ENCODE measurements at regions not wholly inside any gene's neighbourhood (a gene's known extent, or its start where the extent isn't known, plus 50 kb on each side); places are given as distances from the start of the nearest gene placed in this dataset.

GRCh38 chr11:69889400-69890318, 70.4 kb upstream of the FGF3 start:
- Histone ChIP-seq H3K4me1 (peaks cover 0 to 39% (median 7%) of the 10 kb centered on the region in 4 donors), H3K27ac (no peak overlapping the region), H3K36me3 (no peaks in the 10 kb centered on the region), H3K4me3 (no peak overlapping the region), H3K9me3 (no peaks in the 10 kb centered on the region), H3K27me3 (no peaks in the 10 kb centered on the region)
- DNase-seq: peak in 1 of 3 donors; percentile 41
- TF ChIP-seq POLR2A (IDR thresholded peaks at IDR 0.05) (no peak), CTCF (IDR thresholded peaks at IDR 0.05) (no peak)

GRCh38 chr11:69890476-69890875, 71.3 kb upstream of the FGF3 start:
- Histone ChIP-seq H3K4me3 (no peak overlapping the region), H3K27me3 (no peaks in the 10 kb centered on the region), H3K9me3 (no peaks in the 10 kb centered on the region), H3K36me3 (no peaks in the 10 kb centered on the region), H3K27ac (peak overlapping the region in 2 of 4 donors; percentile 40 to 63), H3K4me1 (peaks cover 0 to 39% (median 7%) of the 10 kb centered on the region in 4 donors)
- TF ChIP-seq POLR2A (IDR thresholded peaks at IDR 0.05) (no peak), CTCF (IDR thresholded peaks at IDR 0.05) (no peak)
- DNase-seq: peak in 1 of 3 donors; percentile 51

GRCh38 chr11:69891421-69892236, 72.4 kb upstream of the FGF3 start:
- Histone ChIP-seq H3K4me3 (peak overlapping the region in 1 of 4 donors; percentile 6), H3K36me3 (no peaks in the 10 kb centered on the region), H3K4me1 (peaks cover 0 to 39% (median 7%) of the 10 kb centered on the region in 4 donors), H3K27ac (peak overlapping the region in 3 of 4 donors; percentile 36 to 74 (median 63)), H3K9me3 (no peaks in the 10 kb centered on the region), H3K27me3 (no peaks in the 10 kb centered on the region)
- TF ChIP-seq CTCF (IDR thresholded peaks at IDR 0.05) (peak in 1 of 6 experiments; percentile 12), POLR2A (IDR thresholded peaks at IDR 0.05) (no peak)
- DNase-seq: peak in 2 of 3 donors; percentile 84 to 90

- no peak for DNase-seq
- H3K27ac ChIP-seq: peak overlapping the region in 3 of 4 donors; percentile 36 to 74 (median 63)
- TF ChIP-seq POLR2A (IDR thresholded peaks at IDR 0.05) (no peak), CTCF (IDR thresholded peaks at IDR 0.05) (no peak)
- H3K4me3 ChIP-seq: no peak overlapping the region
- H3K36me3 ChIP-seq: no peaks in the 10 kb centered on the region
- H3K27me3 ChIP-seq: no peaks in the 10 kb centered on the region
- H3K9me3 ChIP-seq: no peaks in the 10 kb centered on the region
- H3K4me1 ChIP-seq: peaks cover 0 to 39% (median 7%) of the 10 kb centered on the region in 4 donors
Observed at GRCh38 chr11:69892237-69892985, 73.2 kb upstream of the FGF3 start.

- H3K36me3 ChIP-seq: no peaks in the 10 kb centered on the region
- peaks cover 0 to 39% (median 7%) of the 10 kb centered on the region in 4 donors for H3K4me1 ChIP-seq
- H3K9me3 ChIP-seq: no peaks in the 10 kb centered on the region
- no peak for TF ChIP-seq CTCF (IDR thresholded peaks at IDR 0.05)
- TF ChIP-seq POLR2A (IDR thresholded peaks at IDR 0.05): no peak
- DNase-seq: peak in 2 of 3 donors; percentile 72 to 82
- peak overlapping the region in 1 of 4 donors; percentile 39 for H3K27ac ChIP-seq
- no peaks in the 10 kb centered on the region for H3K27me3 ChIP-seq
- no peak overlapping the region for H3K4me3 ChIP-seq
Observed at GRCh38 chr11:69892986-69893555, 73.9 kb upstream of the FGF3 start.
